HL-60 (cell line): ENCODE measurements at regions not wholly inside any gene's neighbourhood (a gene's known extent, or its start where the extent isn't known, plus 50 kb on each side); places are given as distances from the start of the nearest gene placed in this dataset.

ENCODE experiments used
- DNase-seq, 2 experiments: peaks; one replicate each; pipeline ENCODE4 v3.0.0-alpha.2; 2010 to 2020; ENCODE audit warnings: low read depth in 1 of 2, low spot score in 1 of 2
- H3K27ac ChIP-seq: fragments of 250-450 bp; sonication (Bioruptor Pico); replicated peaks from 2 replicates; pipeline ENCODE4 v1.5.1; 2020; ENCODE audit warnings: mild to moderate bottlenecking, moderate library complexity
- H3K27me3 ChIP-seq: fragments of 250-450 bp; sonication (Bioruptor Pico); 2 replicates; pipeline ENCODE4 v1.5.1; 2021; ENCODE audit warnings: mild to moderate bottlenecking, moderate library complexity; ENCODE audit not compliant: insufficient read depth, poor library complexity, severe bottlenecking
- H3K4me3 ChIP-seq: replicated peaks from 2 replicates; pipeline ENCODE4 v1.5.1; 2011; ENCODE audit warnings: mild to moderate bottlenecking, control low read depth, low read length; ENCODE audit not compliant: insufficient read depth
- GABPA ChIP-seq: IDR thresholded peaks from 2 replicates; pipeline ENCODE4 v1.6.1; 2012; ENCODE audit warnings: low read depth
- POLR2AphosphoS5 ChIP-seq: IDR thresholded peaks from 2 replicates; pipeline ENCODE4 v1.6.1; 2012; ENCODE audit warnings: low read depth
- SPI1 ChIP-seq: IDR thresholded peaks from 2 replicates; pipeline ENCODE4 v1.6.1; 2012; ENCODE audit warnings: low read depth, mild to moderate bottlenecking, borderline replicate concordance
- TF ChIP-seq, protein P1 (sequence below): IDR thresholded peaks from one replicate; pipeline ENCODE4 v1.5.1; 2011; ENCODE audit warnings: low read length, control low read depth, inconsistent platforms; ENCODE audit not compliant: insufficient read depth
- TF ChIP-seq, protein P2 (sequence below): IDR thresholded peaks from 2 replicates; pipeline ENCODE4 v1.6.1; 2012; ENCODE audit warnings: low read depth; ENCODE audit not compliant: insufficient replicate concordance

DNA sequence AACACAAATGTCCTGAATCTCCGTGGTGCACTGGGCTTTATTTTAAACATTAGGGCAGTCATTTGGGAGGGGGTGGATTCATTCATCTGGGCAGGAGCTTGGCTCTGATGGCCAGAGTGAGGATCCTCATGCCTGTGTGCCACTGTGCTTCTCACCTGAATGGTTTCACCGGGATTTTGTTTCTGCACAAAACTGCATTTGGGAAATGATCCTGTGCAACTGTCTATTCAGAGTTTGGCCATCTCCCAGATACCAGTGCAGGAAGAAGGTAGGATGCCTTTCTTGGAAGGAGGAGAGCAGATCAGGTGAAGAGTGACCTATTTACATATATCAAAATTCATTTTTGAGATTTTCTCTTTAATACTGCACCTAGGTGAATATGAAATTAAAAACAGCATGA is 514.4 kb upstream of the SEMA6A start:
- H3K27ac ChIP-seq: no peak overlapping the region

DNA sequence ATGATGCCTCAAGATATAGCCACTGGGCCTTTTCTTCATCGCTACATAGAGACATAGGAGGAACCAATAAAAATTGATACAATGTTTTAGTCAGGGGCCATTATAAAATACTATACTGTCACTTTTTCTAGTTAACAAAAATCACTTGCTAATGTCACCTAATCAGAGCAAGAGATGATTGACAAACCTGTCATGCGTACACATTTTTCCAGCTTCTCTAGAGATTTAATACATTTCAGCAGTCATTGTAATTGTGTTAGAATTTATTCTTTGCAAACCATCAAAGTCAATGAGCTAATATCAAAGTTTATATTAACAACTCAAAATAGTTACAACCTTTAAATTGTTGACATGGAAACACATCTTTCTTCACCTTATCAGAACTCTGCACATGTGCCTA is 513.6 kb upstream of the SEMA6A start:
- Histone ChIP-seq H3K4me3 (no peak overlapping the region), H3K27ac (no peak overlapping the region), H3K27me3 (no peaks in the 10 kb centered on the region)
- no peak for DNase-seq
- TF ChIP-seq, protein P1, sequence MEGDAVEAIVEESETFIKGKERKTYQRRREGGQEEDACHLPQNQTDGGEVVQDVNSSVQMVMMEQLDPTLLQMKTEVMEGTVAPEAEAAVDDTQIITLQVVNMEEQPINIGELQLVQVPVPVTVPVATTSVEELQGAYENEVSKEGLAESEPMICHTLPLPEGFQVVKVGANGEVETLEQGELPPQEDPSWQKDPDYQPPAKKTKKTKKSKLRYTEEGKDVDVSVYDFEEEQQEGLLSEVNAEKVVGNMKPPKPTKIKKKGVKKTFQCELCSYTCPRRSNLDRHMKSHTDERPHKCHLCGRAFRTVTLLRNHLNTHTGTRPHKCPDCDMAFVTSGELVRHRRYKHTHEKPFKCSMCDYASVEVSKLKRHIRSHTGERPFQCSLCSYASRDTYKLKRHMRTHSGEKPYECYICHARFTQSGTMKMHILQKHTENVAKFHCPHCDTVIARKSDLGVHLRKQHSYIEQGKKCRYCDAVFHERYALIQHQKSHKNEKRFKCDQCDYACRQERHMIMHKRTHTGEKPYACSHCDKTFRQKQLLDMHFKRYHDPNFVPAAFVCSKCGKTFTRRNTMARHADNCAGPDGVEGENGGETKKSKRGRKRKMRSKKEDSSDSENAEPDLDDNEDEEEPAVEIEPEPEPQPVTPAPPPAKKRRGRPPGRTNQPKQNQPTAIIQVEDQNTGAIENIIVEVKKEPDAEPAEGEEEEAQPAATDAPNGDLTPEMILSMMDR: no peak
- TF ChIP-seq GABPA: no peak
- TF ChIP-seq POLR2AphosphoS5: no peak
- TF ChIP-seq, protein P2, sequence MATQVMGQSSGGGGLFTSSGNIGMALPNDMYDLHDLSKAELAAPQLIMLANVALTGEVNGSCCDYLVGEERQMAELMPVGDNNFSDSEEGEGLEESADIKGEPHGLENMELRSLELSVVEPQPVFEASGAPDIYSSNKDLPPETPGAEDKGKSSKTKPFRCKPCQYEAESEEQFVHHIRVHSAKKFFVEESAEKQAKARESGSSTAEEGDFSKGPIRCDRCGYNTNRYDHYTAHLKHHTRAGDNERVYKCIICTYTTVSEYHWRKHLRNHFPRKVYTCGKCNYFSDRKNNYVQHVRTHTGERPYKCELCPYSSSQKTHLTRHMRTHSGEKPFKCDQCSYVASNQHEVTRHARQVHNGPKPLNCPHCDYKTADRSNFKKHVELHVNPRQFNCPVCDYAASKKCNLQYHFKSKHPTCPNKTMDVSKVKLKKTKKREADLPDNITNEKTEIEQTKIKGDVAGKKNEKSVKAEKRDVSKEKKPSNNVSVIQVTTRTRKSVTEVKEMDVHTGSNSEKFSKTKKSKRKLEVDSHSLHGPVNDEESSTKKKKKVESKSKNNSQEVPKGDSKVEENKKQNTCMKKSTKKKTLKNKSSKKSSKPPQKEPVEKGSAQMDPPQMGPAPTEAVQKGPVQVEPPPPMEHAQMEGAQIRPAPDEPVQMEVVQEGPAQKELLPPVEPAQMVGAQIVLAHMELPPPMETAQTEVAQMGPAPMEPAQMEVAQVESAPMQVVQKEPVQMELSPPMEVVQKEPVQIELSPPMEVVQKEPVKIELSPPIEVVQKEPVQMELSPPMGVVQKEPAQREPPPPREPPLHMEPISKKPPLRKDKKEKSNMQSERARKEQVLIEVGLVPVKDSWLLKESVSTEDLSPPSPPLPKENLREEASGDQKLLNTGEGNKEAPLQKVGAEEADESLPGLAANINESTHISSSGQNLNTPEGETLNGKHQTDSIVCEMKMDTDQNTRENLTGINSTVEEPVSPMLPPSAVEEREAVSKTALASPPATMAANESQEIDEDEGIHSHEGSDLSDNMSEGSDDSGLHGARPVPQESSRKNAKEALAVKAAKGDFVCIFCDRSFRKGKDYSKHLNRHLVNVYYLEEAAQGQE: no peak
- TF ChIP-seq SPI1: no peak

More for the DNA sequence above, 514.4 kb upstream of the SEMA6A start:
- Histone ChIP-seq H3K27me3 (no peaks in the 10 kb centered on the region), H3K4me3 (no peak overlapping the region)
- TF ChIP-seq, protein P2: no peak
- TF ChIP-seq GABPA (no peak), SPI1 (no peak), POLR2AphosphoS5 (no peak)
- TF ChIP-seq, protein P1: no peak
- DNase-seq: no peak

DNA sequence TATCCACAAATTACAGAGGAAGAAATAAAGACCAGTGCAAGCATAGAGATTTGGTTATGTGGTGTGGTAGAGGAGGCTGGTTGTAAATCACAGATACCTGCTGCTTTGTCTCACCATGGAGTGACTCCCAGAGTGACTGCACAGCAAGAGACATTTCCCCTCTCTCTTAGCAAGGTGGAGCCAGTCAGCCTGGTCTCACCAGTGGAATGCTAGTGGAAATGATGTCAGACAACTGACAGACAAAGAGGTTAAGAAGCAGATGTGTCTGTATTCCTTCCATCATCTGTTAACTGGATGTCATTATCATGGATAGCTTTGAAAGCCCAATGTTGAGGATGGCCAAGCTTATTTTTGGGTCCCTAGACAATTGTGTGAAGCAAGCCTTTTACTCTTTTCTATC is 509.4 kb upstream of the SEMA6A start:
- no peak overlapping the region for H3K27ac ChIP-seq
- TF ChIP-seq, protein P2: no peak
- TF ChIP-seq SPI1: no peak
- TF ChIP-seq, protein P1: no peak
- TF ChIP-seq GABPA: no peak
- no peaks in the 10 kb centered on the region for H3K27me3 ChIP-seq
- no peak for DNase-seq
- H3K4me3 ChIP-seq: no peak overlapping the region
